IMR-90 (cell line): ENCODE measurements at regions not wholly inside any gene's neighbourhood (a gene's known extent, or its start where the extent isn't known, plus 50 kb on each side); places are given as distances from the start of the nearest gene placed in this dataset.

Experiments
- ATAC-seq: fragments of 200-7000 bp; cut with Tn5 transposase; 2 replicates; pipeline ENCODE4 v1.9.1; 2020; ENCODE audit warnings: low read depth, mild to moderate bottlenecking, moderate library complexity
- BruUV-seq: library from RNA; stranded (reverse); fragments of 400-500 nt; replicated peaks from 2 replicates; lab custom pipeline; 2021; lab: Mats Ljungman, UMichigan
- CTCF ChIA-PET: fragments of 300-600 bp; formaldehyde crosslinking; extraction: SDS; loops from one replicate; lab custom pipeline; 2021; ENCODE audit warnings: antibody characterized with exemption; lab: Yijun Ruan, JAX
- POLR2A ChIA-PET: fragments of 300-600 bp; sonication (Branson Sonifier 250); formaldehyde crosslinking; loops from one replicate; lab custom pipeline; 2022; ENCODE audit warnings: antibody characterized with exemption; ENCODE audit not compliant: unreplicated experiment; lab: Charles Lee
- DNase-seq: peaks from one replicate; pipeline ENCODE4 v3.0.0; 2013
- H2AFZ ChIP-seq: replicated peaks from 2 replicates; pipeline ENCODE3; 2013; ENCODE audit warnings: low read length, mild to moderate bottlenecking; ENCODE audit not compliant: poor library complexity
- H2AK5ac ChIP-seq: 2 replicates; pipeline ENCODE4 v1.6.1; 2013; ENCODE audit warnings: low read depth, low read length, inconsistent platforms
- H2AK9ac ChIP-seq: replicated peaks from 2 replicates; pipeline ENCODE3; 2013; ENCODE audit warnings: mild to moderate bottlenecking, low read depth, low read length, moderate library complexity; ENCODE audit not compliant: poor library complexity
- H2BK120ac ChIP-seq: 2 replicates; pipeline ENCODE4 v1.6.1; 2013; ENCODE audit warnings: low read depth, low read length, inconsistent platforms
- H2BK15ac ChIP-seq: 3 replicates; pipeline ENCODE4 v1.6.1; 2013; ENCODE audit warnings: low read depth, low read length, inconsistent platforms
- H2BK20ac ChIP-seq: 2 replicates; pipeline ENCODE4 v1.6.1; 2013; ENCODE audit warnings: low read depth, mild to moderate bottlenecking, inconsistent platforms, low read length, moderate library complexity
- H2BK5ac ChIP-seq: 2 replicates; pipeline ENCODE4 v1.6.1; 2013; ENCODE audit warnings: mild to moderate bottlenecking, low read depth, low read length, inconsistent platforms; ENCODE audit not compliant: poor library complexity, severe bottlenecking
- H3K14ac ChIP-seq: replicated peaks from 2 replicates; pipeline ENCODE4 v1.6.1; 2013; ENCODE audit warnings: low read depth, low read length, inconsistent platforms
- H3K18ac ChIP-seq: 2 replicates; pipeline ENCODE4 v1.6.1; 2013; ENCODE audit warnings: low read depth, low read length, control low read depth
- H3K23ac ChIP-seq: 2 replicates; pipeline ENCODE4 v1.6.1; 2013; ENCODE audit warnings: low read depth, low read length, inconsistent platforms
- H3K27ac ChIP-seq: 2 replicates; pipeline ENCODE4 v1.5.1; 2013; ENCODE audit warnings: mild to moderate bottlenecking, control low read depth, low read length; ENCODE audit not compliant: insufficient read depth
- H3K27me3 ChIP-seq: 2 replicates; pipeline ENCODE4 v1.6.1; 2013; ENCODE audit warnings: low read length; ENCODE audit not compliant: control insufficient read depth, insufficient read depth
- H3K36me3 ChIP-seq: 2 replicates; pipeline ENCODE4 v1.6.1; 2013; ENCODE audit warnings: low read length, mixed read lengths; ENCODE audit not compliant: control insufficient read depth, insufficient read depth
- H3K4ac ChIP-seq: 2 replicates; pipeline ENCODE4 v1.6.1; 2013; ENCODE audit warnings: low read depth, low read length, inconsistent platforms
- H3K4me1 ChIP-seq: 2 replicates; pipeline ENCODE4 v1.6.1; 2013; ENCODE audit warnings: low read length, mixed read lengths; ENCODE audit not compliant: control insufficient read depth, insufficient read depth
- H3K4me2 ChIP-seq: 2 replicates; pipeline ENCODE4 v1.6.1; 2013; ENCODE audit warnings: low read depth, mild to moderate bottlenecking, control low read depth, low read length, moderate library complexity
- H3K4me3 ChIP-seq: 2 replicates; pipeline ENCODE4 v1.5.1; 2013; ENCODE audit warnings: low read depth, mild to moderate bottlenecking, control low read depth, low read length, moderate library complexity; ENCODE audit not compliant: insufficient read depth
- H3K56ac ChIP-seq: 2 replicates; pipeline ENCODE4 v1.6.1; 2013; ENCODE audit warnings: low read length, inconsistent platforms; ENCODE audit not compliant: insufficient read depth; ENCODE audit errors: extremely low read depth
- H3K79me1 ChIP-seq, 2 experiments: 2 replicates each; pipeline ENCODE4 v1.6.1; 2013; ENCODE audit warnings: low read length in 2 of 2, inconsistent platforms in 1 of 2, low read depth in 1 of 2
- H3K9ac ChIP-seq: 2 replicates; pipeline ENCODE4 v1.6.1; 2013; ENCODE audit warnings: low read depth, low read length, control low read depth
- H3K9me1 ChIP-seq: 2 replicates; pipeline ENCODE4 v1.6.1; 2013; ENCODE audit warnings: low read length, inconsistent platforms; ENCODE audit not compliant: insufficient read depth
- H3K9me3 ChIP-seq: 2 replicates; pipeline ENCODE4 v1.6.1; 2013; ENCODE audit warnings: low read length; ENCODE audit not compliant: control insufficient read depth, insufficient read depth
- H4K20me1 ChIP-seq: 2 replicates; pipeline ENCODE4 v1.6.1; 2013; ENCODE audit warnings: low read length, inconsistent platforms; ENCODE audit not compliant: insufficient read depth
- H4K5ac ChIP-seq: 2 replicates; pipeline ENCODE4 v1.6.1; 2013; ENCODE audit warnings: mild to moderate bottlenecking, low read depth, low read length, control low read depth
- H4K8ac ChIP-seq, 2 experiments: 2 replicates each; pipeline ENCODE4 v1.6.1; 2013; ENCODE audit warnings: low read depth in 2 of 2, low read length in 2 of 2, control low read depth in 1 of 2, inconsistent platforms in 1 of 2
- H4K91ac ChIP-seq: 2 replicates; pipeline ENCODE4 v1.6.1; 2013; ENCODE audit warnings: low read depth, low read length, inconsistent platforms; ENCODE audit not compliant: insufficient read depth
- BHLHE40 ChIP-seq: fragments of 150-350 bp; IDR thresholded peaks from 2 replicates; pipeline ENCODE4 v1.6.1; 2016; ENCODE audit warnings: mild to moderate bottlenecking, low read depth, low read length
- CEBPB ChIP-seq: IDR thresholded peaks from 2 replicates; pipeline ENCODE4 v1.6.1; 2012; ENCODE audit warnings: low read depth, low read length, improper control_type of control experiment
- ELK1 ChIP-seq: fragments of 150-350 bp; IDR thresholded peaks from 2 replicates; pipeline ENCODE4 v1.6.1; 2016; ENCODE audit warnings: low read depth, mild to moderate bottlenecking, low read length, moderate library complexity, borderline replicate concordance
- FOS ChIP-seq: fragments of 150-350 bp; IDR thresholded peaks from 2 replicates; pipeline ENCODE4 v1.6.1; 2016; ENCODE audit warnings: low read depth, low read length
- MAZ ChIP-seq: IDR thresholded peaks from 2 replicates; pipeline ENCODE4 v1.6.1; 2012; ENCODE audit warnings: low read depth, mild to moderate bottlenecking, low read length, improper control_type of control experiment, moderate library complexity, borderline replicate concordance
- NFE2L2 ChIP-seq: fragments of 150-350 bp; IDR thresholded peaks from 2 replicates; pipeline ENCODE4 v1.6.1; 2016; ENCODE audit warnings: low read depth, mild to moderate bottlenecking, low read length
- POLR2A ChIP-seq: IDR thresholded peaks from 2 replicates; pipeline ENCODE4 v1.6.1; 2012; ENCODE audit warnings: mild to moderate bottlenecking, low read depth, low read length
- RAD21 ChIP-seq: IDR thresholded peaks from 2 replicates; pipeline ENCODE4 v1.6.1; 2012; ENCODE audit warnings: low read length, improper control_type of control experiment
- RCOR1 ChIP-seq: IDR thresholded peaks from 2 replicates; pipeline ENCODE4 v1.6.1; 2012; ENCODE audit warnings: mild to moderate bottlenecking, low read length, improper control_type of control experiment; ENCODE audit not compliant: insufficient replicate concordance
- RFX5 ChIP-seq: IDR thresholded peaks from 2 replicates; pipeline ENCODE4 v1.8.0; 2012; ENCODE audit warnings: low read depth, mild to moderate bottlenecking, low read length, moderate library complexity
- dilution Hi-C: fragments of 300-500 bp; cut with HindIII; formaldehyde crosslinking; loops from one replicate; pipeline ENCODE4 v1.14.3; 2018; ENCODE audit warnings: low sequenced_read_pairs; ENCODE audit not compliant: unreplicated experiment
- in situ Hi-C: fragments of 300-500 bp; cut with MboI; formaldehyde crosslinking; loops from 3 replicates; pipeline ENCODE4 v1.14.3; 2019; ENCODE audit warnings: low sequenced_read_pairs, inconsistent platforms, mixed read lengths
- intact Hi-C: fragments of 100-400 bp; cut with micrococcal nuclease; formaldehyde crosslinking; loops from 2 replicates; pipeline ENCODE4 v1.10.0; 2022

GRCh38 chr1:106178791-106179190 is 877.7 kb upstream of the PRMT6 start:
- dilution Hi-C loops: no loop called here

More at GRCh38 chr1:106178791-106179190, 877.7 kb upstream of the PRMT6 start:
- no peaks in the 10 kb centered on the region for H3K27me3 ChIP-seq
- H3K27ac ChIP-seq: no peak overlapping the region
- no peak overlapping the region for H3K9ac ChIP-seq
- H3K4ac ChIP-seq: no peak overlapping the region
- peaks cover 2% of the 10 kb centered on the region for H3K9me3 ChIP-seq
- no peak overlapping the region for H3K56ac ChIP-seq
- no peak for ATAC-seq
- H3K79me1 ChIP-seq: no peaks in the 10 kb centered on the region
- no peaks in the 10 kb centered on the region for H3K36me3 ChIP-seq
- H2AK9ac ChIP-seq: no peak overlapping the region
- no peak overlapping the region for H3K18ac ChIP-seq
- no peak overlapping the region for H3K23ac ChIP-seq
- H3K4me1 ChIP-seq: no peaks in the 10 kb centered on the region
- TF ChIP-seq RCOR1 (no peak), CEBPB (no peak), RFX5 (no peak), POLR2A (no peak), MAZ (no peak), BHLHE40 (no peak), FOS (no peak), RAD21 (no peak), ELK1 (no peak), NFE2L2 (no peak)
- CTCF ChIA-PET: no interaction called here
- H2BK5ac ChIP-seq: no peak overlapping the region
- no TSS peak for BruUV-seq
- in situ Hi-C loops: no loop called here
- DNase-seq: no peak
- H3K4me3 ChIP-seq: no peak overlapping the region
- no peak overlapping the region for H4K5ac ChIP-seq
- no peak overlapping the region for H3K14ac ChIP-seq
- no peak overlapping the region for H4K91ac ChIP-seq
- no peak overlapping the region for H2BK20ac ChIP-seq
- no peak overlapping the region for H4K8ac ChIP-seq
- H2AFZ ChIP-seq: no peak overlapping the region
- intact Hi-C loops: no loop called here
- POLR2A ChIA-PET: no interaction called here
- H2BK15ac ChIP-seq: no peak overlapping the region
- H3K4me2 ChIP-seq: no peak overlapping the region
- no peak overlapping the region for H2AK5ac ChIP-seq
- no peaks in the 10 kb centered on the region for H3K9me1 ChIP-seq
- H2BK120ac ChIP-seq: no peak overlapping the region
- no peaks in the 10 kb centered on the region for H4K20me1 ChIP-seq
